GM21576 (cell line): ENCODE measurements at regions not wholly inside any gene's neighbourhood (a gene's known extent, or its start where the extent isn't known, plus 50 kb on each side); places are given as distances from the start of the nearest gene placed in this dataset.
"Not testable (repeated sequence)": the region's sequence is repeated elsewhere in the genome, so short reads cannot be mapped to it uniquely, and the experiment has no call there.

Experiments
- ATAC-seq: cut with Tn5 transposase; IDR thresholded peaks from one replicate; pipeline ENCODE4 v1.9.1; 2021; ENCODE audit warnings: mild to moderate bottlenecking, moderate library complexity; ENCODE audit not compliant: unreplicated experiment

DNA sequence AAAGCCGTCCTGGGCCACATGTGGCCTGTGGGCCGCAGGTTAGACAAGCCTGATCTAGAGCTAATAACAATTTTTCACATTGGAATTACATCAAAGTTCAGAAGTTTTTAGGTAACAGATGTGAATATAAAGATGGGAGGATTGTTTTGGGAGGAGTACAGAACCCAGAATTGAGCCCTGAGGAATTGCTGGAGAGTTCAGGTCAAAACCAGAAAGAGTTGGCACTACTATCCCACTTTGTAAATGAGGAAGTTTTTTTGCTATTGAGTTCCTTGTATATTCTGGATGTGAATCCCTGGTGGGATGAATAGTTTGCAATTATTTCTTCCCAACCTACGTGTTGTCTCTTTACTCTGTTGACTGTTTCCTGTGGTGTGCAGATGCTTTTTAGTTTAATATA lies 109.5 kb upstream of the LIPC start:
- no peak for ATAC-seq

DNA sequence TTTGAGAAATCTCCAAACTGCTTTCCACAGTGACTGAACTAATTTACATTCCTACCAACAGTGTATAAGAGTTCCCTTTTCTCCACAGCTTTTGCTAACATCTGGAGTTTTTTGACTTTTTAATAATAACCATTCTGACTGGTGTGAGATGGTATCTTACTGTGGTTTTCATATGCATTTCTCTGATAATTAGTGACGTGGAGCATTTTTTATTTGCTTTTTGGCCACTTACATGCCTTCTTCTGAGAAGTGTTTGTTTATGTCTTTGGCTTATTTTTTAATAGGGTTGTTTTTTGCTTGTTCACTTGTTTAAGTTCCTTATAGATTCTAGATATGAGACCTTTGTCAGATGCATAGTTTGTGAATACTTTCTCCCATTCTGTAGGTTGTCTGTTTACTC lies 108.5 kb upstream of the LIPC start:
- not testable (repeated sequence) for ATAC-seq

DNA sequence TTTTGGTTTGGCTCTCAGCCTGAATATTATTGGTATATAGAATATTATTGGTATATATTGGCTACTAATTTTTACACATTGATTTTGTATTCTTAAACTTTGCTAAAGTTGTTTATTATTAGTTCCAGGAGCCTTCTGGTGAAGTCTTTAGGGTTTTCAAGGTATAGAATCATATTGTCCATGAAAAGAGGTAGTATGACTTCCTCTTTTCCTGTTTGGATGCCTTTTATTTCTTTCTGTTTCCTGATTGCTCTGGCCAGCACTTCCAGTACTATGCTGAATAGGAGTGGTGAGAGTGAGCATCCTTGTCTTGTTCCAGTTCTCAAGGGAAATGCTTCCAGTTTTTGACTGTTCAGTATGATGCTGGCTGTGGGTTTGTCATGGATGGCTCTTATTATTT lies 107.3 kb upstream of the LIPC start:
- no peak for ATAC-seq

DNA sequence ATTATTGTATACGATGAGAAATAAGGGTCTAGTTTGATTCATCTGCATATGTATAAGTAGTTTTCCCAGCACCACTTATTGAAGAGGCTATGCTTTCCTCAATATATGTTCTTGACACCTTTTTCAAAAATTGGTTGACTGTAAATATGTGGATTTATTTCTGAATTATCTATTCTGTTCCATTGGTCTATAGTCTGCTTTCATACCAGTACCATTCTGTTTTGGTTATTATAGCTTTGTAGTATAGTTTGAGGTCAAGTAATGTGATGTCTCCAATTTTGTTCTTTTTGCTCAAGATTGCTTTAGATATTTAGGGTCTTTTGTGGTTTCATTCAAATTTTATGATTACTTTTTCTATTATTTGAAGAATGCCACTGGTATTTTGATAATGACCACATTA lies 103.8 kb upstream of the LIPC start:
- no peak for ATAC-seq

DNA sequence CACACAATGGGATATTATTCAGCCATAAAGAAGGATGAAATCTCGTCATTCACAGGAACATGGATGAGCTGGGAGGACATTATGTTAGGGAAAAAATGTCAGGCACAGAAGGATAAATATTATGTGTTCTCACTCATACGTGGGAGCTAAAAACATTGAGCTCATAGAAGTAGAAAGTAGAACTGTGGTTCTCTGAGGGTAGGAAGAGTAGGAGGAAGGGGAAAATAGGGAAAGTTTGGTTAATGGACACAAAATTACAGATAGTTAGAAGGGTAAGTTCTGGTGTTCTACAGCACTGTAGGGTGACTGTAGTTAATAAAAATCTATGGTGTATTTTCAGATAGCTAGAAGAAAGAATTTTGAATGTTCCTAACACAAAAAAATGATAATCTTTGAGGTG lies 102.6 kb upstream of the LIPC start:
- no peak for ATAC-seq

DNA sequence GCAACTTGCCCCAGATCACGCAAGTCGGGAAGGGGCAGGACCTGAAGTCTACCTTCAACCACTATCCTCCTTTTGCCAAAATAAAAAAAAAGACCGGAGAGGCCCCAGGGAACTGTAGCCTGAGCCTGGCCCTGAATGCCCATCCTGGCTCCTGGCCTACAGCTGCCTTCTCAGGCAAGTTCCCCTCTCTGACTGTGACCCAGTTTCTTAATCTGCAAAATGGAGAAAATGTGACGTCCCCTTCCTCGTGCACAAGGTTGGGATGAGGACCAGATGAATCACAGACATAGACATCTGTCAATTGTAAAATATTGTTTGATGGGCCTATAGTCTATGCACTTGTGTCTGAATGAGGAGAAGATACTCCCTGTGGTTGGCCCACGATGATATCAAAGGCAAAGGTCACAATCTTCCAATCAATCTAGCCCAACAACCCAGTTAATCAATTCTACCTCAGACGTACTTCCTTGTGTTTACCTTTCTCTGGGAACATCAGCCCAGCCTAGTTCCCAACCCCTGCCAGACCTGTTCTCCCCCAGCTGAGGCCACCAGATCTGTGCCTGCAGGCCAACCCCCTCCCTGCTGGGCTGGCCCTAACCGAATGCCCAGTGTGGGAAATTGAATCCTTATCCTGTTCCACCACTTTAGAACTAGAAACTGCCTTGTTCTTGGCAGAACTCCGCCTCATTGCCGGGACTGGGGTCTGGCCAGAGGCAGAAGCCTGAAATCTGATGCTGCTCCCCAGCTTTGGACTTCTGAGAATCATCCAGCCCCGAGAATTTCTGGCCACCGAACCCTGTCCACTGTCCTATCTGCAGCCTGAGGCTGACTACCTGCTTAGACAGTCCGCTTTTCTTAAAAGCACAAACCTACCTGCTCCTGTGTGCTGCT lies 101.8 kb upstream of the LIPC start:
- no peak for ATAC-seq

DNA sequence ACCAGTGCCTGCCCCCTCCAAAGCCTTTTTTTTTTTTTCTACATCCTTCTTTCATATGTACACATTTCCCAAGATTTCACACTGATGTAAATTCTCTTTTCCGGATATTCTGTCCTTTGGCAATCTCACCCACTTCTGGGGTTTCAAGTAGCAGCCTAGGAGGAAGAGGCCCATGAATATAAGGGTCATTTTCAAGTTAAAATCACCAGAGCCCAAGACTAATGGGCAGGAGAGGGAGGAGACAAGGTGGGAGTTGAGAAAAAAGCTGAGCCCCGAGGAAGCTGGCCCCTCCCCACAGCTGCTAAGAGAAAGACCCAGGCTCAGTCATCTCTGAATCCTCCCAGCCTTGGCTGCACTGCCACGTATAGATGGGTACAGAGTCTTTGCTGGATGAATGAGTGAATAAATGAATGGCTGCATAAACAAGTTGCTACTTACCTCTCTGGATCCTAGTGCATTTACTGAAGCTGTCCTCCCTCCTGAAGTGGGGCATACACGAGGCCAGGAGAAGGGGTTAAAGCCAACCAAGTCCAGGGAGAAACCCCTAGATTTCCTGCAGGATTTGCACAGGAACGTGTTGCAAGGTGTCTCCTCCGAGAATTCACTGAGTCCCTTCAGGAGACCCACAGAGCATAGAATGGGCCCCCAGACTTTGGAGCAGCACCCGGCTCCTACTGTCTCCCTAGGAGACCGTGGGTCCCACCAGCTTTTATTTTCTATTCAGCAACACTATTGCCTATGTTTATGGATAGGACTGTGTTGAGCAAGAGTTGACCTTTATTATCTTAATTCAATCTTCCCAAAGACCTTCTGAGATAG lies 100.8 kb upstream of the LIPC start:
- ATAC-seq: no peak

DNA sequence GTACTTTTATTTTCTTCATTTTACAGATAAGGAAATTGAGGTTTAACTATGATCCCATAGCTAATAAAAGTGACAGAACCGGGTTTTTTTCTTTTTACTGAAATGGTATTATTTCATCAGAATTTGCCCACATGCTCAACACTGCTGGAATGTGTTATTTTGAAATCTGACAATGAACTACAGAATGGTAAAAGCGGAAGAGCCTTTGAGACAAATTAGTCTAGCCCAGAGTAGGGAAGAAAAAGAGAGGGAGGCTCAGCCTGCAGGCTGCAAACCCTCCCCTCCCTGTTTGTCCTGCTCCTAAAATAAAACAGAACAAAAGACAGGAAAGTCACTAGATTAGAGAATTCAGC lies 100.3 kb upstream of the LIPC start:
- ATAC-seq: no peak

DNA sequence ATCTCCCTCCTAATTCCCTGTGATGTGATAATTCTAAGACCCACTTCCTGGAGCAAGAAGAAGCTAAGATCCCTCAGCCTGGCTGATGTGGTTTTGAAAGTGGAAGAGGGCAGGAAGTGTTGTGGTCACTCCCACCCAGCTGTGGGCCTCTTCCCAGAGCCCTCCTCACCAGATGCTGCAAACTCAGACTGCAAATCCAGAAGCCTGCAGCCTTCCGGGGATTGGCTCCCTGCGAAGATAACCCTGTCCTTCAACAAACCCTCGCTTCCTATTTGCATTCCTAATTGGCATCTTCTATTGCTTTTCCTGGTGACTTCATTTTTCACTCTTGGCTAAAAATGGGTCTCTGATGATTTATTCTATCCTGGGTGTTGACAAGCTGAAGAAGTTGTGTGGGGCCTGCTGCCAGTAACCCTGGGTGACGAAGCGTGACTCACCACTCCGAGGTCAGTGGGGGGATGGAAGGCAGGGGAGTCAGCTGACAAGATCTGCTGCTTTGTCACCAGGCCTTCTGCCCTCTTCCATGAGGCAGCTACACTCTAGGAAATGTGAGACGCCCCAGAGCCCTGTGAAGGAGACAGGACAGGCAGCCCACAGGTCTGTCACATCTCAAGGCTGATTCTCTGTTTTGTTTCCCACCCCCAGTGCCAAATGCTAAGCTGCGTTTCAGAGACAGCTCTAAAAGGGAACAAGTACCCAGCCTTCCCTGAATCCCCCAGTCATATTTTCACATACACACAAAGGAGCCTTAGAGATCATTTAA lies 99.7 kb upstream of the LIPC start:
- ATAC-seq: peak; percentile 71

DNA sequence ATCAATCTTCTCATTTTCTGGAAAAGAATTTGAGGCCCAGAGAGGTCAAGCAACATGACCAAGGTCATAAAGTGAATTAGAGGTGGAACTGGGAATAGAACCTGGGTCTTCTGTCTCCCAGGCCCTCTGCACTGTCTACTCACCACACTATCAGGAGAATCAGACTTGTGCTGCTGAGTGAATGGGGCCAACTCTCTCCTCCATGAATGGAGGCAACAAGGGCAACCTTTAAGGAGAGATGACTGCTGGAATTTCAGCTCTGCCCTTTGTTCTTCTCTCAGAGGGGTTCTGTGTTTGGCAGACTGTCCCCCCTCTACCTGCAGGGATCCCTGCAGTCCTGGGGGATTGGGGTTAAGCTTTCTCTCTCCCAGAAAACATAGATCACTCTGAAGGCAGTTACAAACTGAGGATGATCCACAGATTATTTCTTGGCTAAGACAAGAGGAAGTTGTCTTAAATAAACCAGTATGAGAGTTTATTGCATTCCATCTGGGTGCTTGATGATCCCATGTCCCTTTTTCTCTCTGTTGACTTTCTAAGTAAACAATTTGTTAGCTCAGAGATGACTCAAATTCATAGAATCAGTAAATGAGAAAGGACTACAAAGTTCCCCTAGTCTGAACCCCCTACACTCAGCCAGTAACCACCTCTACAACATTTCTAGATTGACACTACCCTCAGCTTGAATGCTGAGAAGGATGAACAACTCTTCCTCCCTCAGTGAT lies 99.0 kb upstream of the LIPC start:
- ATAC-seq: no peak

DNA sequence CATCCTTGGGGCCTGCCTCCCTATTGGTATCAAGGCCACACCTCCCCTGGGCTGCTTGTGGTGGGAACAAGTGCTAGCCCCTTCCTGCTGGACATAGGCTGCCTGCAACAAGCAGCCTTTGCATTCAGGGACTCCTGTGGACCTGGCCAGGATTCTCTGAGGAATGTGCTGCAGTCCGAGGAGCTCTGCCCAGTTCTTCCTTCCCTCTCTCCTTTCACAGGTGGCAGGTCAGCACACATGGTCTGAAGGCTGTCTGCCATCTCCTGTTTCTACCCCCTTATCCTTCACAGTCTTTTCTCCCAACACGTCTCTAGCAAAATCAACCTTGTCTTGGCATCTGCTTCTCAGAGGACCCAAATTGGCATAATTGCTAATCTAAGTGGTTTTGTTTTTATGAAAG lies 97.0 kb upstream of the LIPC start:
- ATAC-seq: no peak

DNA sequence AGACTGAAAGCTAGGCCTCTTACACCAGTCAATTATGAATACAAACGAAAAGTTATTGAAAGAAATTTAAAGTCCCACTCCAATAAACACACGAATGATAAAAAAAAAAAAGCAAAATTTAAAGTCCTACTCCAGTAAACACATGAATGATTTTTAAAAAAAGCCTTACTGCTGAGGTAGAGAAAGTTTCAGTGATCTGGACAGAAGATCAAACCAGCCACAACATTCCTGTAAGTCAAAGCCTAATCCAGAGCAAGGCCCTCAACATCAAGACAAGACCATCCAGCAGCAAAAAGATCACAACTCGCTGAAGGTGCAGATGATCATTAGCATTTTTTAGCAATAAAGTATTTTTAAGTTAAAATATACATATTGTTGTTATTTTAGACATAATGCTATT lies 95.6 kb upstream of the LIPC start:
- ATAC-seq: no peak

DNA sequence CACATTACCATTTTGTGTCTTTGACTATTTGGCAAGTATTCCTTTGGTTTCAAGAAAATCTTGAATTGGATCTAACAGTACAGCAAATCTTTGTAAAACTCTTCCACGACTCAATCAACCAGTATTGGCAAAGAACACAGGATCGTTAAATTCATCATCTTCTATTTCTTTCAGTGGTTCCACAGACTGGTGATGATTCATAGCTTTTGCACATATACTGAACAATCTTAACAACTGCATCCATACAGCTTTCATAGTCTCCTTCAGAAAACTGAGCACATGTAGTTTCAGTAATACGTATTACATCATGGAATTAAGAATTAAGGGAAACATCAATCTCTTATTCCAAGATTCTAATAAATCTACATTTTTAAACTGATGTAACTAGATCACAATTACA lies 91.6 kb upstream of the LIPC start:
- ATAC-seq: no peak

DNA sequence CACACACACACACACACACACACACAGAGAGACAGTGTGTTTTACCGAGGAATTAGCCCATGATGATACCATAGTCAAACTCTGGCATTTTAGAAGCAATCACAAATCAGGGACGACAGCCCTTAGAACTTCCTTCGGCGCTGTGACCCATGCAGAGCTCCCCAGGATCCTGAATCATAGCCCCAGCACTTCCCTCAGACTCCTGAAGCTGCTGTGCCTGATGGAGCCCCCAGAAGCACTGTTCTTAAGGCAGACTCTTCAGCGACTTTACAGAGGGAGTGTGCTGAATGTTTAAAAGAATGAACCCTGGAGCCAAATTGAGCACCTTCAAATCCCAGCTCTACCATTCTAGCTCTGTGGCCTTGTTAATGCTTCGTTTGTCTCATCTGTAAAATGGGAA lies 89.3 kb upstream of the LIPC start:
- no peak for ATAC-seq

DNA sequence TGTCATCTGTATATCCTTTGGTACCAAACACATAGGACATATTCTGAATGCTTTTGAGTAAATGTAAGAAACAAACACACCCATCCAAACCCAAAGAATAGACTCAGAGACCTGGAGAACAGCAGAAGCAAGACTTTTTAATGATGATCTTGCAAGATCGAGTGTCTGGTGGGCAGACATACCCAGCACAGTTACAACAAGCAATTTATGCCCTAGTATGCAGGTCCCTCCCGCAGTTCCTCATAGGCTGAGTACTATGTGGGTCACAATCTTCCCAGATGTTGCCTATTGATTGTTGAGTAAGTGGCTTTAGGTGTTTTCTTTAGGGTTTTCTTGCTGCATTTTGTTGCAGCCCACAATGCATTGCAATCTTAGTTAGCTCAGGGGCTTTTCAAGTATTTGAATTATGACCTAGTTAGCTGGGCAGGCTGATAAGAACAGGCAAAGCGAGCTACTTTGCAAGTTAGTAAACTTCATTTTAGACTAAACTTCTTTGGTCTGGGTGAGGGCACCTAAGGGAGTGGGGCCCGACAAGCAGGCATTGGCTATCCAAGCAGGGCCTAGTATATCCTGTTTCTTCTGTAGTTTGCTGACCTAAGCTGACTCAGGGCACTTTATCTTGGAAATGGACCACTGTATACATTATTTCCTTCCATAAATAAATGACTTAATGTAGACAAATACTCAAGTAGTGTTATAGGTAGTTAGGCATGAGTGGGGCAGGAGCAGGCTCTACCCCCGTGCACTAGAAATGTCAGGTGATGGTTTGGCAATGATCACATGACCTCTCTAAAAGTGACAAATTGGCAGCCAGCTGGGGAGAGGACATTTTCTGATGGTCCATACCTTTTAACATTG lies 87.3 kb upstream of the LIPC start:
- ATAC-seq: no peak

DNA sequence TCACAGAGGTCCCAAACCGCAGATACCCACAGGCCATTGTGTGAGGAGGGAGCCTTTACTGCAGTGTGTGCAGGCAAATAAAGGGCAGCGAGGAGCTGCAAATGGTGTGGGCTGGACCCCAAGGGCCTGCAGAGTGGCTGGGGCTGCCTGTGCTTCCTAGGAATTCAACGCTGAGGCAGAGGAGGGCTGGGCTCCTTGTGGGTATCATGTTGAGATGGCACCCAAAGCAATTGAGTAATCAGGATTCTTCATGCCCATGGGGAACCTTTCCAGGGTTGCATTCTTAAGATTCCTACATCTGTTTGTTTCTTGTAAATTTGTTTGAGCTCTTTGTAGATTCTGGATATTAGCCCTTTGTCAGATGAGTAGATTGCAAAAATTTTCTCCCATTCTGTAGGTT lies 85.4 kb upstream of the LIPC start:
- ATAC-seq: no peak

DNA sequence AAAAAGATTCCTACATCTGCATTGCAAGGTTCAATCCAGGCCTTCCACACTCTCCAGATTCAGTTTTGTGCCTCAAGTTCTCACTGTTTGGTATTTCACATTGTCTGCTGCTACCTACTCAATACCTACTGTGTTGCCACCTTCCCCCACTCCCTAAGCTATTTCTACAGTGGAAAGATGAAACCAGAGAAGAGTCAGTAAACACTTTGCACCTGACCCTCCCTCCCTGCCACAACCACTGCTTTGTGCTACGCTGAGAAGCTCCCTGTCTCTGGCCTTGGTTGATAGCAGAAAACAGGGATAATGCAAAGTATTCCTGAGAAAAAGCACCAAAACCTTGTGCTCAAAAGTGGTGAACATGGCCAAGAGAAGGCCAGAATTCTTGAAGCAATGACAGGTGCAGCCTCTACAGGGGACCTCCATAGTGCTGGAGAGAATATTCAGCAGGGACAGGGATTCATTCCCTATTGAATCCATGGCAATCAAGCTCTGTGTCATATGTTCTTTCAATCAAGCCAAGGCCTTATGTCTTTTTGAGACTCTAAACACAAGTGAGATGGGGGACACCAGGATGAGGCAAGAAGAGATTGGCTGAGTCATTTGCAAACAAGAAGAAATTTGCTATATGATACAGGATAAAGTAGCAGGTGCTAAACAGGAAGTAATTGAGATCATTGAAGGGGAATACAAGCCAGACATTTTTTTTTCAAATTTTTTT lies 83.5 kb upstream of the LIPC start:
- no peak for ATAC-seq

DNA sequence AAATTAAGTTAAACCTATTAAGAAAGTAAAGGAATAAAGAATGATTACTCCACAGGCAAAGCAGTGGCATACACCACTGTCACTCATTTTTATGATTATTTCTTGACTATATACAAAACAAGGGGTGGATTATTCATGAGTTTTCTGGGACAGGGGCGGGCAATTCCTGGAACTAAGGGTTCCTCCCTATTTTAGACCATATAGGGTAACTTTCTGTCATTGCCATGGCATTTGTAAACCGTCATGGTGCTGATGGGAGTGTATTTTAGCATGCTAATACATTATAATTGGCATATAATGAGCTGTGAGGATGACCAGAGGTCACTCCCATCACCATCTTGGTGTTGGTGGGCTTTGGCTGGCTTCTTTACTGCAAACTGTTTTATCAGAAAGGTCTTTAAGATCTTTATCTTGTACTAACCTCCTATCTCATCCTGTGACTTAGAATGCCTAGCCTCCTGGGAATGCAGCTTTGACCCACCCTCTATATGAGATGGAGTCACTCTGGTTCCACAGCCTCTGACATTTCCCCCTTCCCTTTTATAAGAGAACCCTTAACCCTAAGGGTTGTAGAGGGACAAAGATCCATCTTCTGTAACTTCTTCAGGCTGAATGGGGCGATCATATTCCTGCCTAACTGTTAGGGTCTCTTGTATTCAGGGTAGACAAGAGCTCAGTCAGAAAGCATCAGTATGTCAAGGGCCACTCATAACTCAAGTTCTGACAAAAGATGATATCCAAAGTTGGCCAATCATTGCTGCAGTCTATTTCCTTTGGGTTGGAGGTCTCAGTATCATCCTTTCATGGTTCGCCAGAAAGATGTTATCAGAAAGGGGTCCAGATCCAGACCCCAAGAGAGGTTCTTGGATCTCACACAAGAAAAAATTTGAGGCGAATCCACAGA lies 79.5 kb upstream of the LIPC start:
- no peak for ATAC-seq
